Body of pancreas (tissue), 4 donors: ENCODE measurements at regions not wholly inside any gene's neighbourhood (a gene's known extent, or its start where the extent isn't known, plus 50 kb on each side); places are given as distances from the start of the nearest gene placed in this dataset.

Experiments
- CTCF ChIP-seq, 7 experiments: fragments of 450-650 bp in 4 of 7; fragments of 200-600 bp in 3 of 7; sonication (generic) in 3 of 7; IDR thresholded peaks; one replicate each; pipeline ENCODE4 v1.5.1; 2016 to 2019; ENCODE audit warnings: antibody characterized with exemption in 7 of 7
- POLR2A ChIP-seq, 3 donors: fragments of 450-650 bp; IDR thresholded peaks; one replicate each; pipeline ENCODE4 v1.6.1; 2016; ENCODE audit warnings: antibody characterized with exemption in 3 of 3, mild to moderate bottlenecking in 2 of 3

- TF ChIP-seq CTCF (IDR thresholded peaks at IDR 0.05), result no peak
- TF ChIP-seq POLR2A (IDR thresholded peaks at IDR 0.05), result no peak
These were observed 568.5 kb upstream of the SOX11 start for GRCh38 chr2:5123582-5124196.
